Lung (tissue), 11 donors: ENCODE measurements at regions not wholly inside any gene's neighbourhood (a gene's known extent, or its start where the extent isn't known, plus 50 kb on each side); places are given as distances from the start of the nearest gene placed in this dataset.

Source experiments
- ATAC-seq: fragments of 200-7000 bp; cut with Tn5 transposase; one replicate; pipeline ENCODE4 v1.9.1; 2020; ENCODE audit warnings: moderate number of reproducible peaks; ENCODE audit not compliant: insufficient read depth, low FRiP score
- DNase-seq, 3 donors: peaks; one replicate each; pipeline ENCODE4 v3.0.0-alpha.2; 2013 to 2017
- H3K27ac ChIP-seq, 2 donors: one replicate each; pipeline ENCODE4 v1.5.1; 2013; ENCODE audit warnings: mild to moderate bottlenecking in 2 of 2, moderate library complexity in 2 of 2, control low read depth in 1 of 2, inconsistent platforms in 1 of 2, low read depth in 1 of 2, low read length in 1 of 2
- H3K27me3 ChIP-seq, 3 donors: one replicate each; pipeline ENCODE4 v1.5.1; 2013; ENCODE audit warnings: low read length in 2 of 3; ENCODE audit not compliant: control insufficient read depth in 3 of 3, insufficient read depth in 3 of 3
- H3K36me3 ChIP-seq, 4 donors: one replicate each; pipeline ENCODE4 v1.5.1; 2013; ENCODE audit warnings: low read length in 4 of 4, mild to moderate bottlenecking in 1 of 4, moderate library complexity in 1 of 4; ENCODE audit not compliant: control insufficient read depth in 4 of 4, insufficient read depth in 4 of 4
- H3K4me1 ChIP-seq, 5 donors: one replicate each; pipeline ENCODE4 v1.5.1; 2013; ENCODE audit warnings: low read length in 5 of 5, mild to moderate bottlenecking in 2 of 5, moderate library complexity in 1 of 5; ENCODE audit not compliant: control insufficient read depth in 5 of 5, insufficient read depth in 5 of 5
- H3K4me3 ChIP-seq: one replicate; pipeline ENCODE4 v1.5.1; 2013; ENCODE audit warnings: mild to moderate bottlenecking, control low read depth, moderate library complexity
- H3K9ac ChIP-seq, 2 donors: one replicate each; pipeline ENCODE4 v1.5.1; 2013; ENCODE audit warnings: low read length in 2 of 2, control low read depth in 1 of 2; ENCODE audit not compliant: insufficient read depth in 1 of 2
- H3K9me3 ChIP-seq, 4 donors: one replicate each; pipeline ENCODE4 v1.5.1; 2013; ENCODE audit warnings: low read length in 3 of 4, mild to moderate bottlenecking in 1 of 4, moderate library complexity in 1 of 4; ENCODE audit not compliant: control insufficient read depth in 4 of 4, insufficient read depth in 3 of 4
- WGBS, 2 donors: extraction: QIAGEN DNeasy Blood & Tissue Kit; methylation state at CpG; one replicate each; pipeline ENCODE4 v1.1.7; 2013; 5-methylcytosine and 5-hydroxymethylcytosine counted together
- TF ChIP-seq, protein P1 (sequence below): IDR thresholded peaks from 2 replicates; pipeline ENCODE4 v1.5.1; 2012; ENCODE audit warnings: mild to moderate bottlenecking; ENCODE audit errors: control extremely low read depth, extremely low read depth
- donor health status: control.
- donor health status: control.
- donor health status: Bipolar disorder and iron deficiency.
- donor health status: healthy.
- donor health status: DM: yes; HTN: yes; CAD: no.

- H3K36me3 ChIP-seq, result no peaks in the 10 kb centered on the region
- DNase-seq (no peak), ATAC-seq (no peak)
- H3K9me3 ChIP-seq, result no peaks in the 10 kb centered on the region
- H3K4me3 ChIP-seq, result no peak overlapping the region
- TF ChIP-seq, protein P1, sequence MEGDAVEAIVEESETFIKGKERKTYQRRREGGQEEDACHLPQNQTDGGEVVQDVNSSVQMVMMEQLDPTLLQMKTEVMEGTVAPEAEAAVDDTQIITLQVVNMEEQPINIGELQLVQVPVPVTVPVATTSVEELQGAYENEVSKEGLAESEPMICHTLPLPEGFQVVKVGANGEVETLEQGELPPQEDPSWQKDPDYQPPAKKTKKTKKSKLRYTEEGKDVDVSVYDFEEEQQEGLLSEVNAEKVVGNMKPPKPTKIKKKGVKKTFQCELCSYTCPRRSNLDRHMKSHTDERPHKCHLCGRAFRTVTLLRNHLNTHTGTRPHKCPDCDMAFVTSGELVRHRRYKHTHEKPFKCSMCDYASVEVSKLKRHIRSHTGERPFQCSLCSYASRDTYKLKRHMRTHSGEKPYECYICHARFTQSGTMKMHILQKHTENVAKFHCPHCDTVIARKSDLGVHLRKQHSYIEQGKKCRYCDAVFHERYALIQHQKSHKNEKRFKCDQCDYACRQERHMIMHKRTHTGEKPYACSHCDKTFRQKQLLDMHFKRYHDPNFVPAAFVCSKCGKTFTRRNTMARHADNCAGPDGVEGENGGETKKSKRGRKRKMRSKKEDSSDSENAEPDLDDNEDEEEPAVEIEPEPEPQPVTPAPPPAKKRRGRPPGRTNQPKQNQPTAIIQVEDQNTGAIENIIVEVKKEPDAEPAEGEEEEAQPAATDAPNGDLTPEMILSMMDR, result no peak
- H3K27ac ChIP-seq, result no peak overlapping the region
- WGBS, 2 donors, result 89 to 93% methylated on average over 3 of the region's 3 CpGs
- H3K9ac ChIP-seq, result no peak overlapping the region
- H3K27me3 ChIP-seq, result no peaks in the 10 kb centered on the region
- H3K4me1 ChIP-seq, result peaks cover 0 to 3% (median 1%) of the 10 kb centered on the region in 5 donors
Measured at GRCh38 chr1:172898866-172899265, 151.9 kb downstream of the TNFSF18 start.

GRCh38 chr1:172900376-172900997 is 150.3 kb downstream of the TNFSF18 start:
- ATAC-seq, result no peak
- TF ChIP-seq, protein P1, result no peak
- H3K27ac ChIP-seq, result no peak overlapping the region
- H3K4me3 ChIP-seq, result no peak overlapping the region
- peaks cover 0 to 1% (median 0%) of the 10 kb centered on the region in 5 donors for H3K4me1 ChIP-seq
- no peaks in the 10 kb centered on the region for H3K27me3 ChIP-seq
- no peaks in the 10 kb centered on the region for H3K36me3 ChIP-seq
- no peak for DNase-seq
- WGBS, 2 donors, result 25 to 64% methylated on average over 2 of the region's 2 CpGs
- H3K9me3 ChIP-seq, result peaks cover 0 to 1% (median 0%) of the 10 kb centered on the region in 4 donors
- no peak overlapping the region for H3K9ac ChIP-seq

GRCh38 chr1:172902200-172902599 is 148.5 kb downstream of the TNFSF18 start:
- Histone ChIP-seq H3K9ac (no peak overlapping the region), H3K27me3 (no peaks in the 10 kb centered on the region), H3K4me3 (no peak overlapping the region), H3K36me3 (no peaks in the 10 kb centered on the region), H3K27ac (no peak overlapping the region), H3K4me1 (peaks cover 0 to 1% (median 0%) of the 10 kb centered on the region in 5 donors), H3K9me3 (peaks cover 0 to 1% (median 0%) of the 10 kb centered on the region in 4 donors)
- TF ChIP-seq, protein P1, result no peak
- no peak for DNase-seq
- WGBS, 2 donors, result 72 to 73% methylated on average over 2 of the region's 2 CpGs
- no peak for ATAC-seq
